WTC11 (cell line): ENCODE measurements at regions not wholly inside any gene's neighbourhood (a gene's known extent, or its start where the extent isn't known, plus 50 kb on each side); places are given as distances from the start of the nearest gene placed in this dataset.

ENCODE experiments used
- ATAC-seq: fragments of 200-7000 bp; cut with Tn5 transposase; 2 replicates; pipeline ENCODE4 v1.10.0; 2021; ENCODE audit warnings: mild to moderate bottlenecking, moderate library complexity
- CTCF ChIA-PET: fragments of 300-600 bp; sonication (Branson Sonifier 250); formaldehyde crosslinking; loops from one replicate; lab custom pipeline; 2021; ENCODE audit warnings: antibody characterized with exemption; lab: Charles Lee
- POLR2A ChIA-PET: fragments of 350-600 bp; sonication (Branson Sonifier 250); formaldehyde crosslinking; loops from one replicate; lab custom pipeline; 2021; ENCODE audit warnings: antibody characterized with exemption; lab: Charles Lee
- DNase-seq: peaks from one replicate; pipeline ENCODE4 v3.0.0; 2021; ENCODE audit warnings: low spot score
- H3K27ac Mint-ChIP-seq: 2 replicates; pipeline ENCODE4 v1.8.0; 2021; ENCODE audit warnings: mixed read lengths
- H3K27me3 Mint-ChIP-seq: 2 replicates; pipeline ENCODE4 v1.8.0; 2021; ENCODE audit warnings: low read depth, mild to moderate bottlenecking, moderate library complexity, mixed read lengths
- H3K36me3 Mint-ChIP-seq: 2 replicates; pipeline ENCODE4 v1.8.0; 2021; ENCODE audit warnings: mixed read lengths
- H3K4me1 Mint-ChIP-seq: 2 replicates; pipeline ENCODE4 v1.8.0; 2022; ENCODE audit warnings: mixed read lengths
- H3K4me3 Mint-ChIP-seq: 2 replicates; pipeline ENCODE4 v1.8.0; 2021; ENCODE audit warnings: mild to moderate bottlenecking, moderate library complexity, mixed read lengths
- H3K9me3 Mint-ChIP-seq: 2 replicates; pipeline ENCODE4 v1.8.0; 2021; ENCODE audit warnings: mixed read lengths
- AFF4 ChIP-seq: sonication (generic); formaldehyde crosslinking; IDR thresholded peaks from 2 replicates; pipeline ENCODE4 v1.8.1; 2023; ENCODE audit warnings: mild to moderate bottlenecking, missing genetic modification reagents, borderline replicate concordance
- CREM ChIP-seq: sonication (generic); formaldehyde crosslinking; IDR thresholded peaks from 2 replicates; pipeline ENCODE4 v1.8.1; 2022; ENCODE audit warnings: mild to moderate bottlenecking, missing genetic modification reagents, moderate library complexity
- ETV6 ChIP-seq: sonication (generic); formaldehyde crosslinking; IDR thresholded peaks from 2 replicates; pipeline ENCODE4 v1.8.1; 2022; ENCODE audit warnings: mild to moderate bottlenecking, missing genetic modification reagents
- FOXJ3 ChIP-seq: sonication (generic); formaldehyde crosslinking; IDR thresholded peaks from 2 replicates; pipeline ENCODE4 v1.9.0; 2021; ENCODE audit warnings: missing genetic modification reagents, mild to moderate bottlenecking, borderline replicate concordance
- HMGA2 ChIP-seq: fragments of 250-450 bp; sonication (Bioruptor Pico); IDR thresholded peaks from 2 replicates; pipeline ENCODE4 v1.4.0; 2021; ENCODE audit warnings: mild to moderate bottlenecking, moderate library complexity
- IRF1 ChIP-seq: sonication (generic); formaldehyde crosslinking; IDR thresholded peaks from 2 replicates; pipeline ENCODE4 v1.8.0; 2023; ENCODE audit warnings: missing genetic modification reagents
- IRF2 ChIP-seq: sonication (generic); formaldehyde crosslinking; IDR thresholded peaks from 2 replicates; pipeline ENCODE4 v1.8.0; 2022; ENCODE audit warnings: low read depth, missing genetic modification reagents, borderline replicate concordance
- KAT7 ChIP-seq: sonication (generic); formaldehyde crosslinking; IDR thresholded peaks from 2 replicates; pipeline ENCODE4 v1.8.1; 2023; ENCODE audit warnings: missing genetic modification reagents, mild to moderate bottlenecking, borderline replicate concordance
- MLX ChIP-seq: sonication (generic); formaldehyde crosslinking; IDR thresholded peaks from 2 replicates; pipeline ENCODE4 v1.8.1; 2023; ENCODE audit warnings: mild to moderate bottlenecking, missing genetic modification reagents, moderate library complexity
- MYBL2 ChIP-seq: sonication (generic); formaldehyde crosslinking; IDR thresholded peaks from 2 replicates; pipeline ENCODE4 v1.8.1; 2023; ENCODE audit warnings: mild to moderate bottlenecking, moderate library complexity, missing genetic modification reagents
- PREB ChIP-seq: sonication (generic); formaldehyde crosslinking; IDR thresholded peaks from 2 replicates; pipeline ENCODE4 v1.8.1; 2022; ENCODE audit warnings: mild to moderate bottlenecking, missing genetic modification reagents, moderate library complexity, borderline replicate concordance
- RELA ChIP-seq: sonication (generic); formaldehyde crosslinking; IDR thresholded peaks from 2 replicates; pipeline ENCODE4 v1.8.1; 2022; ENCODE audit warnings: missing genetic modification reagents, mild to moderate bottlenecking, borderline replicate concordance
- SMAD4 ChIP-seq: sonication (generic); formaldehyde crosslinking; IDR thresholded peaks from 2 replicates; pipeline ENCODE4 v1.8.0; 2022; ENCODE audit warnings: mild to moderate bottlenecking, missing genetic modification reagents
- SP1 ChIP-seq: sonication (generic); formaldehyde crosslinking; conservative IDR thresholded peaks from 2 replicates; pipeline ENCODE4 v1.8.1; 2022; ENCODE audit warnings: missing genetic modification reagents
- TEAD4 ChIP-seq: sonication (generic); formaldehyde crosslinking; IDR thresholded peaks from 2 replicates; pipeline ENCODE4 v1.8.0; 2022; ENCODE audit warnings: mild to moderate bottlenecking, missing genetic modification reagents
- TP53 ChIP-seq: sonication (generic); formaldehyde crosslinking; IDR thresholded peaks from 2 replicates; pipeline ENCODE4 v1.8.1; 2023; ENCODE audit warnings: mild to moderate bottlenecking, missing genetic modification reagents
- ZNF263 ChIP-seq: sonication (generic); formaldehyde crosslinking; IDR thresholded peaks from 2 replicates; pipeline ENCODE4 v1.8.1; 2022; ENCODE audit warnings: low read depth, mild to moderate bottlenecking, moderate library complexity, missing genetic modification reagents
- ZNF317 ChIP-seq: sonication (generic); formaldehyde crosslinking; IDR thresholded peaks from 2 replicates; pipeline ENCODE4 v1.8.1; 2023; ENCODE audit warnings: low read depth, mild to moderate bottlenecking, moderate library complexity, missing genetic modification reagents, borderline replicate concordance
- ZNF425 ChIP-seq: fragments of 250-450 bp; sonication (Bioruptor Pico); conservative IDR thresholded peaks from 2 replicates; pipeline ENCODE4 v1.9.0; 2021; ENCODE audit warnings: mild to moderate bottlenecking
- ZNF512 ChIP-seq: sonication (generic); formaldehyde crosslinking; IDR thresholded peaks from 2 replicates; pipeline ENCODE4 v1.8.1; 2022; ENCODE audit warnings: missing genetic modification reagents, borderline replicate concordance
- ZNF532 ChIP-seq: fragments of 250-450 bp; sonication (Bioruptor Pico); IDR thresholded peaks from 2 replicates; pipeline ENCODE4 v1.9.0; 2021; ENCODE audit warnings: mild to moderate bottlenecking, borderline replicate concordance

- H3K36me3 Mint-ChIP-seq = peaks cover 4% of the 10 kb centered on the region; the same call in 1 of the 2 replicates
- peaks cover 14% of the 10 kb centered on the region; the same call in 1 of the 2 replicates for H3K9me3 Mint-ChIP-seq
- CTCF ChIA-PET = no interaction called here
- H3K27me3 Mint-ChIP-seq = no peaks in the 10 kb centered on the region
- no peak for TF ChIP-seq ETV6 (CRISPR knock-in tag)
- TF ChIP-seq SP1 = no peak
- TF ChIP-seq RELA (CRISPR knock-in tag) = no peak
- TF ChIP-seq TEAD4 (CRISPR knock-in tag) = no peak
- no peak for TF ChIP-seq MYBL2 (CRISPR knock-in tag)
- no peak for TF ChIP-seq ZNF263 (CRISPR knock-in tag)
- no peak for TF ChIP-seq IRF1 (CRISPR knock-in tag)
- no peak for TF ChIP-seq SMAD4 (CRISPR knock-in tag)
- no peak for TF ChIP-seq ZNF425
- TF ChIP-seq ZNF512 (CRISPR knock-in tag) = no peak
- no peak for TF ChIP-seq KAT7
- TF ChIP-seq TP53 (CRISPR knock-in tag) = no peak
- TF ChIP-seq ZNF317 (CRISPR knock-in tag) = no peak
- TF ChIP-seq AFF4 = no peak
- no peak for TF ChIP-seq FOXJ3 (CRISPR knock-in tag)
- DNase-seq (no peak), ATAC-seq (no peak)
- no peak overlapping the region for H3K4me3 Mint-ChIP-seq
- peaks cover 15% of the 10 kb centered on the region for H3K4me1 Mint-ChIP-seq
- no peak overlapping the region for H3K27ac Mint-ChIP-seq
- POLR2A ChIA-PET = no interaction called here
These were observed 364.3 kb upstream of the HSF2 start for GRCh38 chr6:122035173-122035572.

- DNase-seq (no peak), ATAC-seq (no peak)
- Mint-ChIP-seq H3K9me3 (peaks cover 4% of the 10 kb centered on the region; the same call in 1 of the 2 replicates), H3K36me3 (no peaks in the 10 kb centered on the region), H3K27ac (no peak overlapping the region), H3K27me3 (no peaks in the 10 kb centered on the region; the same call in 1 of the 2 replicates), H3K4me1 (peaks cover 12% of the 10 kb centered on the region), H3K4me3 (no peak overlapping the region)
- ChIA-PET POLR2A (no interaction called here), CTCF (no interaction called here)
- TF ChIP-seq HMGA2 (CRISPR knock-in tag) (no peak), MLX (CRISPR knock-in tag) (no peak), ZNF532 (CRISPR knock-in tag) (no peak), IRF1 (CRISPR knock-in tag) (no peak), IRF2 (no peak), PREB (no peak), CREM (CRISPR knock-in tag) (no peak)
These were observed 359.2 kb upstream of the HSF2 start for GRCh38 chr6:122040261-122040660.
